ENCODE measurements at regions not wholly inside any gene's neighbourhood (a gene's known extent, or its start where the extent isn't known, plus 50 kb on each side); places are given as distances from the start of the nearest gene placed in this dataset.
A peak's percentile ranks its signal among the peaks of the same experiment; 100 is the strongest.
"Not testable (repeated sequence)": the region's sequence is repeated elsewhere in the genome, so short reads cannot be mapped to it uniquely, and the experiment has no call there.

- not testable (repeated sequence) for H3K4me3 Mint-ChIP-seq; H3K36me3 Mint-ChIP-seq (ENCODE audit: low read depth); H3K9me3 Mint-ChIP-seq; H3K27me3 Mint-ChIP-seq (ENCODE audit: low read depth); H3K27ac Mint-ChIP-seq
- peaks cover 18% of the 10 kb centered on the region for H3K4me1 Mint-ChIP-seq
These were observed 141.1 kb downstream of the SLCO4C1 start for GRCh38 chr5:102154791-102155605.

- no peak for TF ChIP-seq CTCF (IDR thresholded peaks at IDR 0.05; ENCODE audit: unreplicated experiment in 3 of 3)
- H3K4me3 Mint-ChIP-seq = no peak overlapping the region
- H3K36me3 Mint-ChIP-seq (ENCODE audit: low read depth) = no peaks in the 10 kb centered on the region
- H3K27me3 Mint-ChIP-seq (ENCODE audit: low read depth) = no peaks in the 10 kb centered on the region
- H3K4me1 Mint-ChIP-seq = peaks cover 18% of the 10 kb centered on the region
- peaks cover 6% of the 10 kb centered on the region for H3K9me3 Mint-ChIP-seq
- no peak overlapping the region for H3K27ac Mint-ChIP-seq
These were observed 141.8 kb downstream of the SLCO4C1 start for GRCh38 chr5:102154291-102154690.

- H3K9me3 Mint-ChIP-seq = no peaks in the 10 kb centered on the region
- H3K27me3 Mint-ChIP-seq (ENCODE audit: low read depth) = no peaks in the 10 kb centered on the region
- peaks cover 18% of the 10 kb centered on the region for H3K4me1 Mint-ChIP-seq
- peak overlapping the region; percentile 5 to 80 (median 76) for H3K27ac Mint-ChIP-seq
- no peaks in the 10 kb centered on the region for H3K36me3 Mint-ChIP-seq (ENCODE audit: low read depth)
- peak; percentile 56 to 68 (median 66) for TF ChIP-seq CTCF (IDR thresholded peaks at IDR 0.05; ENCODE audit: unreplicated experiment in 3 of 3)
- no peak overlapping the region for H3K4me3 Mint-ChIP-seq
These were observed 142.9 kb downstream of the SLCO4C1 start for GRCh38 chr5:102153003-102153759.

- Mint-ChIP-seq H3K27ac (no peak overlapping the region), H3K27me3 (ENCODE audit: low read depth) (no peaks in the 10 kb centered on the region), H3K36me3 (ENCODE audit: low read depth) (no peaks in the 10 kb centered on the region), H3K4me3 (no peak overlapping the region), H3K4me1 (no peaks in the 10 kb centered on the region), H3K9me3 (no peaks in the 10 kb centered on the region)
- no peak for TF ChIP-seq CTCF (IDR thresholded peaks at IDR 0.05; ENCODE audit: unreplicated experiment in 3 of 3)
These were observed 157.1 kb downstream of the SLCO4C1 start for GRCh38 chr5:102139029-102139428.

- H3K27ac Mint-ChIP-seq = no peak overlapping the region
- H3K9me3 Mint-ChIP-seq = no peaks in the 10 kb centered on the region
- no peak overlapping the region for H3K4me3 Mint-ChIP-seq
- no peaks in the 10 kb centered on the region for H3K36me3 Mint-ChIP-seq (ENCODE audit: low read depth)
- H3K27me3 Mint-ChIP-seq (ENCODE audit: low read depth) = no peaks in the 10 kb centered on the region
- TF ChIP-seq CTCF (IDR thresholded peaks at IDR 0.05; ENCODE audit: unreplicated experiment in 3 of 3) = no peak
- no peaks in the 10 kb centered on the region for H3K4me1 Mint-ChIP-seq
These were observed 157.8 kb downstream of the SLCO4C1 start for GRCh38 chr5:102138243-102138653.

GRCh38 chr5:102130890-102131289, 165.2 kb downstream of the SLCO4C1 start:
- Mint-ChIP-seq H3K27me3 (ENCODE audit: low read depth) (no peaks in the 10 kb centered on the region), H3K4me1 (no peaks in the 10 kb centered on the region), H3K4me3 (no peak overlapping the region), H3K9me3 (peaks cover 2% of the 10 kb centered on the region), H3K36me3 (ENCODE audit: low read depth) (no peaks in the 10 kb centered on the region), H3K27ac (no peak overlapping the region)
- no peak for TF ChIP-seq CTCF (IDR thresholded peaks at IDR 0.05; ENCODE audit: unreplicated experiment in 3 of 3)
